ENCODE measurements at regions not wholly inside any gene's neighbourhood (a gene's known extent, or its start where the extent isn't known, plus 50 kb on each side); places are given as distances from the start of the nearest gene placed in this dataset.

DNA sequence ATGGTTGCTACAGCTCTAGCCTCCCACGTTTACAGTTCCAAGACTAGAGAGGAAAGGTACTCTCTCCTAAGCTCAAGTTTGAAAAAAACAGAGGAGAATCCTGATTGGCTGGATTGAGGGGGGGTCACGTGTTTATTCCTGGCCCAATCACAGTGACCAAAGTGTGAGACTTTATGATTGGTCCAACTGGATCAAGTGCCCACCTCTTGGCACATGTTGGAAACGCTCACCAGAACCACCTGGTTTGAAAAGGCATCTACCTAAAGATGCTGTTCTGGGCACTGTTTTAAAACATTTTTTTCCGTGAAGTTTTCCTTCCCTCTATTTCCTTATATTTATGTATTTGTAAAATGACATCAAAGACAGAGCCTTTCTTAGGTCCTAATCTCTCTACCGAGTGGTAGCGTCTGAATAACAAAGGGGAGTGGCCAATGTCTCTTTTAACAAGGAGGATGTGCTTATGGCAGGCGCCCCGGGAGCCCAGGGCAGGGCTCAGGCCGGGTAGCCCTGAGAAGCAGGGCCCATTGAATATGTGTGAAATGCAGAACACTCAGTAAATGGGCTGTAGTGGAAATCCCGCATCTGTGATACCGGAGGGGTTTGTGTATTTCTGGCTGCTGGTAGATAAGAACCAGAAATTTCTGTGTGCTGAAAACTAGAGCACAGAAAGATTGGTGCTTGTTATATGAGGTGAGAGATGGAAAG, 146.2 kb downstream of the ATP23 start:
- TF ChIP-seq CTCF (IDR thresholded peaks at IDR 0.05; ENCODE audit: low read length): no peak
- no peak for TF ChIP-seq EZH2 (IDR thresholded peaks at IDR 0.05; ENCODE audit: borderline replicate concordance, low read length)
